GM19025 (cell line): ENCODE measurements at regions not wholly inside any gene's neighbourhood (a gene's known extent, or its start where the extent isn't known, plus 50 kb on each side); places are given as distances from the start of the nearest gene placed in this dataset.
"Not testable (repeated sequence)": the region's sequence is repeated elsewhere in the genome, so short reads cannot be mapped to it uniquely, and the experiment has no call there.

Experiments used
- ATAC-seq: cut with Tn5 transposase; IDR thresholded peaks from one replicate; pipeline ENCODE4 v1.9.1; 2021; ENCODE audit warnings: mild to moderate bottlenecking, low read depth, moderate library complexity; ENCODE audit not compliant: unreplicated experiment

DNA sequence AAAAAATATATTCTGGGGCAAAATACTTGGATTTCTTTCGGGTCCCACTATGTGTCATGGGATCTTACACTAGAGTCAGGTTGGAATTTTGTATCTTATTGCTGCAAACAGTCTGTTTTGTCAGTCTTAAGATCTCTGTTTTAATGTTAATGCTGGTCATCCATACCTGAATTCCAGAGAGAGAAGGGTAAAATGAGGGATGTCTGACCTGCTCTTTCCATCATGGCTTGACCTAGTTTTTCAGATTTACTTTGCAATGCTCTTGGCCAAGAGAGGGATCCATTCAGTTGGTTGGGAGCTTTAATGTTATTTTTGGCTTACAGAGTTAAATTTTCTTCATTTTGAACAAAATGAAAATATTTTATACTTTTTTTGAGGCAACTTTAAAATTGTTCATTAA lies 117.2 kb downstream of the CASP12 start:
- no peak for ATAC-seq

DNA sequence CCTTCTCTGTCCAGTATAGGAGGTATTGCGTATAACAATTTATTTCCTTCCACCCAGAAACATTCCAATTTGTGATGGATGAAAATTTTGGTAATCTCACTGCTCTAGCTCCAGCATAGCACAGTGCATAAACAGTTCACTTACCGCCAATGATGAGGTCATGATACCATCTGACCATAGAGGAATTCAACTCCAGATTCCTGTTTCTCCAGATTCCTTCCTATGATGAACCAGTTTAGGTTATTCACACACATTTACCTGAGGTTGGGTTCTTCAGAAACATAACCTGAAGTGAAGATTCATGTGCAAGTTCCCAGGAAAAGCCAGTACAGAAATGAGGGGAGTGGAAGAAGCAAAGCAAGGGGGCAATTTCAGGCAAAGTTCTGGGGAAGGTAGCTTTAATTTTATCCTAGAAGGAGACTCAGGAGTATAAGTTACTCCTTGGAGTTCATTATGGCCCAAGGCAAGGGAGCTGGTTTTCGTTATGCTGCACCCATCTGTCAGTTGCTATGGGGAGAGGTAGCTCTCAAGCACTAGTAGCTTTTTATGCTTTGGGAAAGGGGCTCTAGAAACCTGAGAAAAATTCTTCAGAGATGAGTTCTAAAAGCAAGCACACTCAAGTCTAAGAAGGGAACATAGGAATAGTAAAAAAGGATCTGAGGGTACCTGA lies 121.6 kb downstream of the CASP12 start:
- no peak for ATAC-seq

GRCh38 chr11:104774578-104774977 lies 123.7 kb downstream of the CASP12 start:
- no peak for ATAC-seq

GRCh38 chr11:104772806-104773241 lies 125.4 kb downstream of the CASP12 start:
- ATAC-seq: no peak

GRCh38 chr11:104771763-104772162 lies 126.5 kb downstream of the CASP12 start:
- no peak for ATAC-seq

DNA sequence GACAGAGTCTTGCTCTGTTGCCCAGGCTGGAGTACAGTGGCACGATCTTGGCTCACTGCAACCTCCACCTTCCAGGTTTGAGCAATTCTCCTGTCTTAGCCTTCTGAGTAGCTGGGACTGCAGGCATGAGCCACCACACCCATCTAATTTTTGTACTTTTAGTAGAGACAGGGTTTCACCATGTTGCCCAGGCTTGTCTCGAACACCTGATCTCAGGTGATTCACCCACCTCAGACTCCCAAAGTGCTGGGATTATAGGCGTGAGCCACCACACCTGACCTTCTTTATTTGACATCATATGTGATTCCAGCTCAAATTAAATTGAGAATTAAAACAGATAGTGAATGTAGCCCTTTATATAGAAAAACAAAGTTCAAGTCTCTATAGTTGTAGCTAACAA lies 127.2 kb downstream of the CASP12 start:
- not testable (repeated sequence) for ATAC-seq

GRCh38 chr11:104765401-104766095 lies 132.7 kb downstream of the CASP12 start:
- no peak for ATAC-seq

DNA sequence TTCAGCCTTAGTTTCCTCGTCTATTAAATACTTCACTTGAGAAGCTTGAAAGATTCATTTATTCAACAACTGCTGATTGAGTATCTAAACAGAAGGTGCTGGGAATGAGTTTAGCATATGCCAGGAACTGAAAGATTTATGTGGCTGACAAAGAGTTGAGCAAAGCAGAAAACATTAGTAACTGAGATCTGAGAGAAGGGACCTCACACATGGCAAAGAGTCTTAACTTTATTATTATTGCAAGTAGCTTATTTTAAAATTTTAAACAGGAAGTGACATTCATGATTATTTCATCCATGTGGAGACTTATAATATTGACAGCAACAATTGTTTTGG lies 133.6 kb downstream of the CASP12 start:
- no peak for ATAC-seq

DNA sequence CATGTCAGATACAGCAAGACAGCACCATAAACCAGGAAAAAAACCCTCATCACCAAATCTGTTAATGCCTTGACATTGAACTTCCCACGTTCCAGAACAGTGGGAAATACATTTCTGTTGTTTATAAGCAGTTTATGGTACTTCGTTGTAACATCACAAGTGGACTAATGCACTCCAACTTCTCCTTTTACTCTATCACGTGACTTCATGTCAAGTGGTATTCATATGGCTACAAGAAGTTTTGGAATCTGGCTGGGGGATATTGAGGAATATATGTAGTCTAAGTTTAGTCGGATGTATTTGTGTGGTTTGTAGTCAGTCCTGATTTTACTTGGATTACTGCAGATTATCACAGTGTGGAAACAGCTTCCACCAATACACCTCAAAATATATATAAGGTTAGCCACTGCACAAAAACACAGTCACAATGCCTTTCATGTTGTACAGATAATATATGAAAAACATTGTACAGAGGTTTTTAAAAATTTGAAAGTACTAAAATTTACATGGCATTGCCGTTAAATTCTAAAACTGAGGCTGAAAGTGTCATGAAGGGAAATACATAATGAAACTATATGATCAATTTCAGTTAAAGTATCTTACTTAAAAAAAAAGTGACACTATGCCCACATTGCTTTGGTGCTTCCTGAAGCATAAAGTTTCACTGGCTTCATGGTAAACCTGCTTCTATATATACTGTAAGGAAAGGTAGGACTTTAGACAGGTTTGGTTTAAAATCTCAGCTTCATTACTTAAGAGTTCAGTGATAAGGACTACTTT lies 134.1 kb downstream of the CASP12 start:
- no peak for ATAC-seq

GRCh38 chr11:104761511-104761910 lies 136.7 kb downstream of the CASP12 start:
- ATAC-seq: no peak

DNA sequence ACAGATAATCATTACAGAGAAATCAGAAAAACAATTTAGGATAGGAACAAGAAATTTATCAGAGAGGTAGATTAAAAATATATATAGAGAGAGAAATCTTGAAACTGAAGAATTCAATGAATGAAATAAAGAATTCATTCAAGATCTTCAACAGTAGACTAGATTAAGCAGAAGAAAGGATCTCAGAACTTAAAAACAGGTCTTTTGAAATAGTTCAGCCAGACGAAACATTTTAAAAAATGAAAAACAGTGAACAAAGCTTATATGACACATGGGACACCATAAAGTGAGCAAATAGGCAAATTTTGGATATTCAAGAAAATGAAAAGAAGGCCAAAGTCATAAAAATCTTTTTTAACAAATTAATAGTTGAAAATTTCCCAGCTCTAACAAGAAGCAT lies 138.8 kb downstream of the CASP12 start:
- no peak for ATAC-seq

DNA sequence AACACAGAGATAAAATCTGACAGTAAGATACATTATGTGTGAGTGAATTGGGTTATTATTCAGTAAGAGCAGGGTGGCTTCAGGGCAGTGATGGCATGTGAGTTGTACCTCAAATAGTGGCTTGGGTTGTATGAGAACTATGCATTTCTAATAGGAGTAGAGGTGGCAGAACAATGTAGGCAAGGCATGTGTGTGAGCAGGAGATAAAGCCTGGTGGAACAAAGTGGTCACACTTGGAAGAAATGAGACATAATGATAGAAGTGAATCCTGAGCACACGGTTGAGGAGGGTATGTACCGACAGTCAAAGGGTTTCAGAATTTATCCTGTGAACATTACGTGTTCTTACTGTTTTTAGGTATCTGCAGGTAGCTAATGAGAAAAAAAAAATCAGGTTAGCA lies 159.3 kb downstream of the CASP12 start:
- no peak for ATAC-seq

GRCh38 chr11:104738208-104738607 lies 160.1 kb downstream of the CASP12 start:
- no peak for ATAC-seq

- no peak for ATAC-seq
Measured at GRCh38 chr11:104736502-104736901, 161.8 kb downstream of the CASP12 start.

DNA sequence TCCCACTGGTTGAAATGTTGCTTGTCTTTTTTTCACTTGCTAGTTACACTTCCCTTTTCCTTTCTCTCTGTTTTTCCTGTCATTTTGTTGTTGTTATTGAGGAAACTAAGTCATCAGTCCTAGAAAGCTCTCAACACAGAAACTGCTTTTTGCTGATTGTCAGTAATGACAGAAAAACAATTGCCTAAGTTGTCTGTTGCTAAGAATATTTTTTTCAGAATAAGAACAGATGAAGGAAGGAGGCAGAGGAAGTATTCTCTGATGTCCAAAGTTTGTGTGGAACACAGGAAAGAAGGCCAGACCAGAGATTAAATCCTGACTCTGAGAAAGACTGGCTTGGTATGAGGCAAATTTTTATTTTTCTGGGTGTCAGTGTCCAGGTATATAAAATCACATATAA lies 163.3 kb downstream of the CASP12 start:
- no peak for ATAC-seq

GRCh38 chr11:104731890-104732289 lies 166.4 kb downstream of the CASP12 start:
- no peak for ATAC-seq

DNA sequence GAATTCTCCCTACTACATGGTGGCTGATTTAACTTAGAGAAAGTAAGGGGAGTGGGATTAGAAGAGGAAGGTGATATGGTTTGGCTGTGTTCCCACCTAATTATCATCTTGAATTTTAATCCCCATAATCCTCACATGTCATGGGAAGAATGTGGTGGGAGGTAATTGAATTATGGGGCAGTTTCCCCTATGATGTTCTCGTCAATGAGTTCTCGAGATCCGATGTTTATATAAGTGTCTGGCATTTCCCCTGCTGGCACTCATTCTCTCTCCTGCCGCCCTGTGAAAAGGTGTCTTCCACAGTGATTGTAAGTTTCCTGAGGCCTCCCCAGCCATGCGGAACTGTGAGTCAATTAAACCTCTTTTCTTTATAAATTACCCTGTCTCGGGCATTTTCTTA lies 169.3 kb downstream of the CASP12 start:
- no peak for ATAC-seq

GRCh38 chr11:104727768-104728167 lies 170.5 kb downstream of the CASP12 start:
- no peak for ATAC-seq

DNA sequence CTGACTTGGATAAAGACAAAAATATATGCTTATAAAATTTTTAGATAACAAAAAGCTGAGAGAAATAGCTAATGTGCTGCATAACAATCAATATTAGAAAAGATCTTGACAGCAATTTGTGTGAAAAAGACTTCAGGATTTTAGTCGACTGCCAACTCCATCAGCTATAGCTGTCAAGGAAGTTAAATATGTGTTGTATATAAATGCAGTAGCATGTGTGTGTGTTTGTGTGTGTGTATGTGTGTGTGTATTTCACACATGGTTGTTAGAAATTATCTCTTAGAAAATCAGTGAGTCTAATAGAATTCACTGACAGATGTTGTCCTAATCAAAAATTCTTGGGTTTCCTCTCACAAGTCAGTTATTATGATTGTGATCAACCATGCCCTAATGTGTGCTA lies 171.2 kb downstream of the CASP12 start:
- no peak for ATAC-seq

DNA sequence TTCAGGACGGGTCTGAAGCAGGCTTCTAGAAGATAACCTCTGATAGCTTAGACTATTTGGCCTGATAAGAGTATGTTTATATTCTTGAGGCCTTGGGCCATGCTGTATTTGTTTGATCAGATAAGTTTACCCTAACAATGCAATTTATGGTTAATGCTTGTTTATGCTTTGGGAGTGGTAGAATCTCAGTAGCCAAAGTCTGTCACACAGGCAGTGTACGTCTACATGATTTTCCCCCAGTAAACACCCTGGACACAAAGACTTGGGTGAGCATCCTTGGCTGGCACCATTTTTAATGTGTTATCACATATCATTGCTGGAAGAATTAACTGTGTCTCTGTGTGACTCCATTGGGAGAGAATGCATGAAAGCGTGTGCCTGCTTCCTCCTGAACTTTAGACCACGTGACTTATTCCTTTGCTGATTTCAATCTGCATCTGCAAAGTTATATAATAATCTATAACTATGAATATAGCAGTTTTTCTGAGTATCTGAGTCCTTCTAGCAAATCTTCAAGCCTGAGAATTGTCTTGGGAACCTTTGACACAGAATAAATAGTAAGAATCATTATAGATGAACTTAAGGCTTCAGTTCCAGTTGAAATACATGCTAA lies 172.4 kb downstream of the CASP12 start:
- ATAC-seq: no peak

GRCh38 chr11:104713401-104713800 lies 184.9 kb downstream of the CASP12 start:
- ATAC-seq: no peak
